HCT116 (cell line): ENCODE measurements at regions not wholly inside any gene's neighbourhood (a gene's known extent, or its start where the extent isn't known, plus 50 kb on each side); places are given as distances from the start of the nearest gene placed in this dataset.

ENCODE experiments used
- ATAC-seq: fragments of 200-7000 bp; cut with Tn5 transposase; 2 replicates; pipeline ENCODE4 v1.9.1; 2020; ENCODE audit warnings: mild to moderate bottlenecking, moderate library complexity
- BruUV-seq: library from RNA; stranded (reverse); fragments of 400-500 nt; replicated peaks from 2 replicates; lab custom pipeline; 2021; lab: Mats Ljungman, UMichigan
- CTCF ChIA-PET: fragments of 300-600 bp; sonication (Branson Sonifier 250); formaldehyde crosslinking; loops from one replicate; lab custom pipeline; 2021; ENCODE audit warnings: antibody characterized with exemption; lab: Charles Lee
- POLR2A ChIA-PET: fragments of 300-600, 350-600 bp; sonication (Branson Sonifier 250); formaldehyde crosslinking; loops from one replicate; lab custom pipeline; 2021; ENCODE audit warnings: antibody characterized with exemption; lab: Charles Lee
- RAD21 ChIA-PET, 2 experiments: fragments of 300-600 bp; sonication (Branson Sonifier 250); formaldehyde crosslinking; loops; one replicate each; lab custom pipeline; 2023; ENCODE audit warnings: low total read pairs in 2 of 2; ENCODE audit not compliant: uncharacterized antibody in 2 of 2, unreplicated experiment in 2 of 2, low non-redundant PET in 1 of 2; lab: Charles Lee
- DNase-seq: peaks from one replicate; pipeline ENCODE4 v3.0.0-alpha.2; 2010; ENCODE audit warnings: low read depth, low spot score
- H2AFZ ChIP-seq: fragments of 200-600 bp; shearing (Covaris generic), sonication (generic); 2 replicates; pipeline ENCODE4 v1.6.1; 2017; ENCODE audit warnings: low read depth, mixed run types, mixed read lengths, antibody characterized with exemption, low read length; ENCODE audit not compliant: poor library complexity, severe bottlenecking
- H3K27ac ChIP-seq: 2 replicates; pipeline ENCODE4 v1.5.1; 2012; ENCODE audit warnings: low read depth, low read length
- H3K27me3 ChIP-seq: fragments of 200-600 bp; sonication (generic); 2 replicates; pipeline ENCODE4 v1.6.1; 2016; ENCODE audit warnings: mixed run types, low read length, mixed read lengths; ENCODE audit not compliant: insufficient read depth
- H3K36me3 ChIP-seq, 2 experiments: fragments of 200-500 bp in 1 of 2; fragments of 200-600 bp in 1 of 2; sonication (Bioruptor generic) in 1 of 2; sonication (generic) in 1 of 2; 2 replicates each; pipeline versions ENCODE4 v1.5.1 to v1.6.1; 2014 to 2016; ENCODE audit warnings: low read length in 2 of 2, inconsistent platforms in 1 of 2, mixed read lengths in 1 of 2, mixed run types in 1 of 2; ENCODE audit not compliant: insufficient read depth in 2 of 2, control insufficient read depth in 1 of 2
- H3K4me1 ChIP-seq, 2 experiments: fragments of 200-600 bp in 1 of 2; sonication (generic) in 1 of 2; 2 replicates each; pipeline versions ENCODE4 v1.5.1 to v1.6.1; 2012 to 2017; ENCODE audit warnings: low read length in 2 of 2, inconsistent platforms in 1 of 2, mild to moderate bottlenecking in 1 of 2, mixed read lengths in 1 of 2, mixed run types in 1 of 2, moderate library complexity in 1 of 2; ENCODE audit not compliant: insufficient read depth in 2 of 2, control insufficient read depth in 1 of 2
- H3K4me2 ChIP-seq: fragments of 200-600 bp; sonication (generic); 2 replicates; pipeline ENCODE4 v1.6.1; 2017; ENCODE audit warnings: mixed run types, low read length, mixed read lengths
- H3K4me3 ChIP-seq, 2 experiments: fragments of 200-600 bp in 1 of 2; sonication (generic) in 1 of 2; replicated peaks in 1 of 2; 2 replicates each; pipeline ENCODE4 v1.5.1; 2011 to 2016; ENCODE audit warnings: low read length in 2 of 2, control low read depth in 1 of 2, low read depth in 1 of 2, mild to moderate bottlenecking in 1 of 2, mixed read lengths in 1 of 2, mixed run types in 1 of 2
- H3K79me2 ChIP-seq: fragments of 200-600 bp; sonication (generic); 2 replicates; pipeline ENCODE4 v1.6.1; 2017; ENCODE audit warnings: mild to moderate bottlenecking, mixed run types, low read length, moderate library complexity, mixed read lengths; ENCODE audit not compliant: insufficient read depth
- H3K9ac ChIP-seq: fragments of 200-600 bp; sonication (generic); 2 replicates; pipeline ENCODE4 v1.6.1; 2016; ENCODE audit warnings: low read length, mixed read lengths
- H3K9me2 ChIP-seq: fragments of 200-600 bp; sonication (generic), shearing (Covaris generic); 2 replicates; pipeline ENCODE4 v1.6.1; 2017; ENCODE audit warnings: mixed run types, mild to moderate bottlenecking, moderate library complexity; ENCODE audit not compliant: insufficient read depth
- H3K9me3 ChIP-seq, 2 experiments: fragments of 200-500 bp in 1 of 2; fragments of 200-600 bp in 1 of 2; sonication (Bioruptor generic) in 1 of 2; sonication (generic) in 1 of 2; 2 replicates each; pipeline ENCODE4 v1.6.1; 2014 to 2017; ENCODE audit warnings: low read length in 2 of 2, mixed read lengths in 2 of 2, inconsistent platforms in 1 of 2, low read depth in 1 of 2, mild to moderate bottlenecking in 1 of 2, mixed run types in 1 of 2, moderate library complexity in 1 of 2; ENCODE audit not compliant: control insufficient read depth in 1 of 2, insufficient read depth in 1 of 2
- H4K20me1 ChIP-seq: fragments of 200-600 bp; sonication (generic), shearing (Covaris generic); 2 replicates; pipeline ENCODE4 v1.6.1; 2017; ENCODE audit warnings: mixed run types, mild to moderate bottlenecking, moderate library complexity; ENCODE audit not compliant: insufficient read depth
- CBX3 ChIP-seq: IDR thresholded peaks from 2 replicates; pipeline ENCODE4 v1.6.1; 2012; ENCODE audit warnings: low read depth
- EGR1 ChIP-seq: IDR thresholded peaks from 2 replicates; pipeline ENCODE4 v1.6.1; 2012; ENCODE audit warnings: low read depth
- ELF1 ChIP-seq: IDR thresholded peaks from 2 replicates; pipeline ENCODE4 v1.6.1; 2012; ENCODE audit warnings: low read depth, borderline replicate concordance
- EZH2 ChIP-seq: fragments of 200-600 bp; sonication (generic); IDR thresholded peaks from 2 replicates; pipeline ENCODE4 v1.6.1; 2017; ENCODE audit warnings: antibody characterized with exemption, mixed run types
- POLR2A ChIP-seq: IDR thresholded peaks from 2 replicates; pipeline ENCODE4 v1.7.0; 2011; ENCODE audit warnings: borderline replicate concordance; ENCODE audit not compliant: insufficient read depth, insufficient read length; ENCODE audit errors: extremely low read depth
- POLR2AphosphoS5 ChIP-seq: IDR thresholded peaks from 2 replicates; pipeline ENCODE4 v1.6.1; 2011; ENCODE audit warnings: mild to moderate bottlenecking, low read depth, low read length, moderate library complexity
- SP1 ChIP-seq: IDR thresholded peaks from 2 replicates; pipeline ENCODE4 v1.6.1; 2012; ENCODE audit warnings: low read depth
- YY1 ChIP-seq: IDR thresholded peaks from 2 replicates; pipeline ENCODE4 v1.6.1; 2011; ENCODE audit warnings: low read length, low read depth, moderate library complexity, mild to moderate bottlenecking; ENCODE audit not compliant: insufficient replicate concordance; ENCODE audit errors: extremely low read depth
- intact Hi-C: fragments of 100-400 bp; cut with micrococcal nuclease; formaldehyde crosslinking; loops from 2 replicates; pipeline ENCODE4 v1.10.0; 2022
- TF ChIP-seq, protein P1 (sequence below): IDR thresholded peaks from 2 replicates; pipeline ENCODE4 v1.6.1; 2012
- TF ChIP-seq, protein P2 (sequence below), 3 experiments: fragments of 200-600 bp in 1 of 3; sonication (generic) in 1 of 3; IDR thresholded peaks in 2 of 3; conservative IDR thresholded peaks in 1 of 3; 2 replicates each; pipeline ENCODE4 v1.5.1; 2012 to 2017; ENCODE audit warnings: low read depth in 2 of 3, low read length in 2 of 3, antibody characterized with exemption in 1 of 3, borderline replicate concordance in 1 of 3, control low read depth in 1 of 3, mild to moderate bottlenecking in 1 of 3, mixed read lengths in 1 of 3, mixed run types in 1 of 3, moderate library complexity in 1 of 3; ENCODE audit not compliant: insufficient read depth in 1 of 3

DNA sequence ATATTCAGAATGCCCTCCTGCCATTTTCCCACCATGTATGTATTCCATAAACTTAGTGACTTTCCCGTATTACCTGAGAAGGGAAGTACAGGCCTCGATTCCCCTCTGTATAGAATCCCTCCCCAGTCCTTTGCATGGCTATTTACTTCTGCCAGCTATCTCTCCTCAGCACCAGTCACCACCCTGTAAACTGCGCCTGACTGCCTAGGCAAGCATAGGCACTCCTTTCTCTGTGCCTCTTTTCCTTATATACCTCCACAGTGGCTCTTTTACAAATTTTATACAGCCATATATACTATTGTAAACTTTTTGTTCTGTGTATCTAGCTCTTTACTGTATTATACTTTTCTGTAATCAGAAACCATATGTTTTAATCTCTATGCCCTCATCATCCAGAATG lies 130.9 kb upstream of the TET2 start (continued):
- TF ChIP-seq YY1 (no peak), CBX3 (no peak), POLR2A (no peak)
- TF ChIP-seq, all 23 proteins: peak for 0

DNA sequence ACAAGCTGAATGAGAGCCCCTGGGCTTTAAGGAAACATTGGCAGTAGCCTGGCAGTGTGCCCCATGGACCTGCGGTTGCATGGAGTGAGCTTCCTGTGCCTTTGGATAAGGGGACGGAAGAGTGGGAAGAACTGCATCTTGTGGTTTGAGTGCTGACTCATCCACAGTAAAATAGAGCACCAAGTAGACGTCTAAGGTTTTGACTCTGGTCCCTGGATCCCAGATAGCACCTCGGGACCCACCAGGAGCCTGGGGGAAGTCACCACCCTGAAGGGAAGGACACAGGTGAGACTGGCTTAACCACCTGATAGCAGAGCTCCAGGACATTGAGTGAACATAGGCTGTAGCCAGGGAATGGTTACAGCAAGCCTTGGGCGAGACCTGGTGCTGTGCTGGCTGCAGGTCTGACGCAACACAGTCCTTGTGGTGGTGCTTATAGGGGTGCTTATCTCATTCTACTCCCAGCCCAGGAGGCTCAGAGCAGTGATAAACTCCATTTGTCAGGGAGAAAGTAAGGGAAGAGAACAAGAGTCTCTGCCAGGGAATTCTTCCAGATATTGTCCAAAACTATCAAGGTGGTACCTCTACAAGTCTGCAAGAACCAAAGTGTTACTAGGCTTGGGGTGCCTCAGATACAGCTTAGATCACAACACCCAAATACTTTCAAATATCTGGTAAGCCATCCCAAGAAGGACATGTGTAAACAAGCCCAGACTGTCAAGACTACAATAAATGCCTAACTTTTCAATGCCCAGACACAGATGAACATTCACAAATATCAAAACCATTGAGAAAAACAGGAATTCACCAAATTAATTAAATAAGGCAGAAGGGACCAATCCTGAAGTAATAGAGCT lies 123.6 kb upstream of the TET2 start:
- Histone ChIP-seq H3K27ac (no peak overlapping the region), H3K36me3 (no peaks in the 10 kb centered on the region), H3K9me2 (no peaks in the 10 kb centered on the region), H4K20me1 (no peaks in the 10 kb centered on the region), H3K4me3 (no peak overlapping the region), H3K9ac (no peak overlapping the region), H3K9me3 (no peaks in the 10 kb centered on the region), H2AFZ (no peak overlapping the region), H3K4me1 (peaks cover 0 to 8% of the 10 kb centered on the region in 2 experiments; a peak in 2 of 4 replicates), H3K27me3 (no peaks in the 10 kb centered on the region), H3K79me2 (no peaks in the 10 kb centered on the region), H3K4me2 (no peak overlapping the region)
- ChIA-PET POLR2A (no interaction called here), CTCF (interaction anchor here (1.1 kb wide), 1 partner anchor 451 kb away, joined by 3 read pairs; no protein-coding TSS in a partner anchor), RAD21 (no interaction called here)
- BruUV-seq, result no TSS peak
- DNase-seq (peak; percentile 4), ATAC-seq (peak; percentile 32)
- intact Hi-C loops, result no loop called here
- TF ChIP-seq, protein P1, sequence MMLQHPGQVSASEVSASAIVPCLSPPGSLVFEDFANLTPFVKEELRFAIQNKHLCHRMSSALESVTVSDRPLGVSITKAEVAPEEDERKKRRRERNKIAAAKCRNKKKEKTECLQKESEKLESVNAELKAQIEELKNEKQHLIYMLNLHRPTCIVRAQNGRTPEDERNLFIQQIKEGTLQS, result no peak
- TF ChIP-seq ELF1 (no peak), YY1 (no peak), POLR2AphosphoS5 (no peak), SP1 (no peak), EZH2 (no peak), EGR1 (no peak)
- TF ChIP-seq, protein P2, sequence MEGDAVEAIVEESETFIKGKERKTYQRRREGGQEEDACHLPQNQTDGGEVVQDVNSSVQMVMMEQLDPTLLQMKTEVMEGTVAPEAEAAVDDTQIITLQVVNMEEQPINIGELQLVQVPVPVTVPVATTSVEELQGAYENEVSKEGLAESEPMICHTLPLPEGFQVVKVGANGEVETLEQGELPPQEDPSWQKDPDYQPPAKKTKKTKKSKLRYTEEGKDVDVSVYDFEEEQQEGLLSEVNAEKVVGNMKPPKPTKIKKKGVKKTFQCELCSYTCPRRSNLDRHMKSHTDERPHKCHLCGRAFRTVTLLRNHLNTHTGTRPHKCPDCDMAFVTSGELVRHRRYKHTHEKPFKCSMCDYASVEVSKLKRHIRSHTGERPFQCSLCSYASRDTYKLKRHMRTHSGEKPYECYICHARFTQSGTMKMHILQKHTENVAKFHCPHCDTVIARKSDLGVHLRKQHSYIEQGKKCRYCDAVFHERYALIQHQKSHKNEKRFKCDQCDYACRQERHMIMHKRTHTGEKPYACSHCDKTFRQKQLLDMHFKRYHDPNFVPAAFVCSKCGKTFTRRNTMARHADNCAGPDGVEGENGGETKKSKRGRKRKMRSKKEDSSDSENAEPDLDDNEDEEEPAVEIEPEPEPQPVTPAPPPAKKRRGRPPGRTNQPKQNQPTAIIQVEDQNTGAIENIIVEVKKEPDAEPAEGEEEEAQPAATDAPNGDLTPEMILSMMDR (IDR thresholded peaks at IDR 0.05 in 2 of 3, conservative IDR thresholded peaks at IDR 0.05 in 1 of 3; ENCODE audit: borderline replicate concordance in 1 of 3, insufficient read depth in 1 of 3, low read depth in 2 of 3, low read length in 2 of 3), result no peak
